HCT116 (cell line): ENCODE measurements at regions not wholly inside any gene's neighbourhood (a gene's known extent, or its start where the extent isn't known, plus 50 kb on each side); places are given as distances from the start of the nearest gene placed in this dataset.

Experiments used
- ATAC-seq: fragments of 200-7000 bp; cut with Tn5 transposase; 2 replicates; pipeline ENCODE4 v1.9.1; 2020; ENCODE audit warnings: mild to moderate bottlenecking, moderate library complexity
- BruUV-seq: library from RNA; stranded (reverse); fragments of 400-500 nt; replicated peaks from 2 replicates; lab custom pipeline; 2021; lab: Mats Ljungman, UMichigan
- CTCF ChIA-PET: fragments of 300-600 bp; sonication (Branson Sonifier 250); formaldehyde crosslinking; loops from one replicate; lab custom pipeline; 2021; ENCODE audit warnings: antibody characterized with exemption; lab: Charles Lee
- POLR2A ChIA-PET: fragments of 300-600, 350-600 bp; sonication (Branson Sonifier 250); formaldehyde crosslinking; loops from one replicate; lab custom pipeline; 2021; ENCODE audit warnings: antibody characterized with exemption; lab: Charles Lee
- RAD21 ChIA-PET, 2 experiments: fragments of 300-600 bp; sonication (Branson Sonifier 250); formaldehyde crosslinking; loops; one replicate each; lab custom pipeline; 2023; ENCODE audit warnings: low total read pairs in 2 of 2; ENCODE audit not compliant: uncharacterized antibody in 2 of 2, unreplicated experiment in 2 of 2, low non-redundant PET in 1 of 2; lab: Charles Lee
- DNase-seq: peaks from one replicate; pipeline ENCODE4 v3.0.0-alpha.2; 2010; ENCODE audit warnings: low read depth, low spot score
- H2AFZ ChIP-seq: fragments of 200-600 bp; shearing (Covaris generic), sonication (generic); 2 replicates; pipeline ENCODE4 v1.6.1; 2017; ENCODE audit warnings: low read depth, mixed run types, mixed read lengths, antibody characterized with exemption, low read length; ENCODE audit not compliant: poor library complexity, severe bottlenecking
- H3K27ac ChIP-seq: 2 replicates; pipeline ENCODE4 v1.5.1; 2012; ENCODE audit warnings: low read depth, low read length
- H3K27me3 ChIP-seq: fragments of 200-600 bp; sonication (generic); 2 replicates; pipeline ENCODE4 v1.6.1; 2016; ENCODE audit warnings: mixed run types, low read length, mixed read lengths; ENCODE audit not compliant: insufficient read depth
- H3K36me3 ChIP-seq, 2 experiments: fragments of 200-500 bp in 1 of 2; fragments of 200-600 bp in 1 of 2; sonication (Bioruptor generic) in 1 of 2; sonication (generic) in 1 of 2; 2 replicates each; pipeline versions ENCODE4 v1.5.1 to v1.6.1; 2014 to 2016; ENCODE audit warnings: low read length in 2 of 2, inconsistent platforms in 1 of 2, mixed read lengths in 1 of 2, mixed run types in 1 of 2; ENCODE audit not compliant: insufficient read depth in 2 of 2, control insufficient read depth in 1 of 2
- H3K4me1 ChIP-seq, 2 experiments: fragments of 200-600 bp in 1 of 2; sonication (generic) in 1 of 2; 2 replicates each; pipeline versions ENCODE4 v1.5.1 to v1.6.1; 2012 to 2017; ENCODE audit warnings: low read length in 2 of 2, inconsistent platforms in 1 of 2, mild to moderate bottlenecking in 1 of 2, mixed read lengths in 1 of 2, mixed run types in 1 of 2, moderate library complexity in 1 of 2; ENCODE audit not compliant: insufficient read depth in 2 of 2, control insufficient read depth in 1 of 2
- H3K4me2 ChIP-seq: fragments of 200-600 bp; sonication (generic); 2 replicates; pipeline ENCODE4 v1.6.1; 2017; ENCODE audit warnings: mixed run types, low read length, mixed read lengths
- H3K4me3 ChIP-seq, 2 experiments: fragments of 200-600 bp in 1 of 2; sonication (generic) in 1 of 2; replicated peaks in 1 of 2; 2 replicates each; pipeline ENCODE4 v1.5.1; 2011 to 2016; ENCODE audit warnings: low read length in 2 of 2, control low read depth in 1 of 2, low read depth in 1 of 2, mild to moderate bottlenecking in 1 of 2, mixed read lengths in 1 of 2, mixed run types in 1 of 2
- H3K79me2 ChIP-seq: fragments of 200-600 bp; sonication (generic); 2 replicates; pipeline ENCODE4 v1.6.1; 2017; ENCODE audit warnings: mild to moderate bottlenecking, mixed run types, low read length, moderate library complexity, mixed read lengths; ENCODE audit not compliant: insufficient read depth
- H3K9ac ChIP-seq: fragments of 200-600 bp; sonication (generic); 2 replicates; pipeline ENCODE4 v1.6.1; 2016; ENCODE audit warnings: low read length, mixed read lengths
- H3K9me2 ChIP-seq: fragments of 200-600 bp; sonication (generic), shearing (Covaris generic); 2 replicates; pipeline ENCODE4 v1.6.1; 2017; ENCODE audit warnings: mixed run types, mild to moderate bottlenecking, moderate library complexity; ENCODE audit not compliant: insufficient read depth
- H3K9me3 ChIP-seq, 2 experiments: fragments of 200-500 bp in 1 of 2; fragments of 200-600 bp in 1 of 2; sonication (Bioruptor generic) in 1 of 2; sonication (generic) in 1 of 2; 2 replicates each; pipeline ENCODE4 v1.6.1; 2014 to 2017; ENCODE audit warnings: low read length in 2 of 2, mixed read lengths in 2 of 2, inconsistent platforms in 1 of 2, low read depth in 1 of 2, mild to moderate bottlenecking in 1 of 2, mixed run types in 1 of 2, moderate library complexity in 1 of 2; ENCODE audit not compliant: control insufficient read depth in 1 of 2, insufficient read depth in 1 of 2
- H4K20me1 ChIP-seq: fragments of 200-600 bp; sonication (generic), shearing (Covaris generic); 2 replicates; pipeline ENCODE4 v1.6.1; 2017; ENCODE audit warnings: mixed run types, mild to moderate bottlenecking, moderate library complexity; ENCODE audit not compliant: insufficient read depth
- ATF3 ChIP-seq: IDR thresholded peaks from 2 replicates; pipeline ENCODE4 v1.6.1; 2012
- CBX3 ChIP-seq: IDR thresholded peaks from 2 replicates; pipeline ENCODE4 v1.6.1; 2012; ENCODE audit warnings: low read depth
- CEBPB ChIP-seq: IDR thresholded peaks from 2 replicates; pipeline ENCODE4 v1.6.1; 2012; ENCODE audit warnings: low read depth
- EGR1 ChIP-seq: IDR thresholded peaks from 2 replicates; pipeline ENCODE4 v1.6.1; 2012; ENCODE audit warnings: low read depth
- EZH2 ChIP-seq: fragments of 200-600 bp; sonication (generic); IDR thresholded peaks from 2 replicates; pipeline ENCODE4 v1.6.1; 2017; ENCODE audit warnings: antibody characterized with exemption, mixed run types
- EZH2phosphoT487 ChIP-seq: fragments of 200-600 bp; IDR thresholded peaks from 2 replicates; pipeline ENCODE4 v1.6.1; 2018; ENCODE audit warnings: antibody characterized with exemption, borderline replicate concordance
- JUND ChIP-seq: IDR thresholded peaks from 2 replicates; pipeline ENCODE4 v1.6.1; 2012
- MAX ChIP-seq: IDR thresholded peaks from 2 replicates; pipeline ENCODE4 v1.6.1; 2012
- POLR2A ChIP-seq: IDR thresholded peaks from 2 replicates; pipeline ENCODE4 v1.7.0; 2011; ENCODE audit warnings: borderline replicate concordance; ENCODE audit not compliant: insufficient read depth, insufficient read length; ENCODE audit errors: extremely low read depth
- POLR2AphosphoS5 ChIP-seq: IDR thresholded peaks from 2 replicates; pipeline ENCODE4 v1.6.1; 2011; ENCODE audit warnings: mild to moderate bottlenecking, low read depth, low read length, moderate library complexity
- RAD21 ChIP-seq: IDR thresholded peaks from 2 replicates; pipeline ENCODE4 v1.6.1; 2012; ENCODE audit warnings: low read depth, mild to moderate bottlenecking
- SIN3A ChIP-seq: IDR thresholded peaks from 2 replicates; pipeline ENCODE4 v1.6.1; 2012; ENCODE audit warnings: low read depth
- SP1 ChIP-seq: IDR thresholded peaks from 2 replicates; pipeline ENCODE4 v1.6.1; 2012; ENCODE audit warnings: low read depth
- SRF ChIP-seq: IDR thresholded peaks from 2 replicates; pipeline ENCODE4 v1.6.1; 2012; ENCODE audit warnings: low read depth
- TCF7L2 ChIP-seq: IDR thresholded peaks from 2 replicates; pipeline ENCODE4 v1.7.0; 2011; ENCODE audit warnings: borderline replicate concordance, inconsistent platforms; ENCODE audit not compliant: insufficient read depth, insufficient read length; ENCODE audit errors: extremely low read depth
- ZFX ChIP-seq: fragments of 450-650 bp; IDR thresholded peaks from 2 replicates; pipeline ENCODE4 v1.6.1; 2017
- ZNF274 ChIP-seq: fragments of 200-500 bp; sonication (Bioruptor generic); IDR thresholded peaks from 2 replicates; pipeline ENCODE4 v1.6.1; 2014; ENCODE audit warnings: mild to moderate bottlenecking, low read depth, low read length, inconsistent platforms
- intact Hi-C: fragments of 100-400 bp; cut with micrococcal nuclease; formaldehyde crosslinking; loops from 2 replicates; pipeline ENCODE4 v1.10.0; 2022

GRCh38 chr7:68043546-68043945, 1046.9 kb downstream of the TYW1 start:
- RAD21 ChIA-PET = no interaction called here
- POLR2A ChIA-PET = no interaction called here
- Histone ChIP-seq H3K36me3 (no peaks in the 10 kb centered on the region), H2AFZ (no peak overlapping the region), H3K27ac (no peak overlapping the region), H3K4me3 (no peak overlapping the region), H4K20me1 (no peaks in the 10 kb centered on the region), H3K9me3 (peaks cover 0 to 18% of the 10 kb centered on the region in 2 experiments; a peak in 2 of 4 replicates)
- no peak for TF ChIP-seq MAX
- TF ChIP-seq TCF7L2 = no peak
- TF ChIP-seq EGR1 = no peak
- no peak for TF ChIP-seq CEBPB
- no peak for TF ChIP-seq SP1
- no peak for TF ChIP-seq POLR2AphosphoS5
- no peak for TF ChIP-seq RAD21
- TF ChIP-seq EZH2 = no peak
- no peak for TF ChIP-seq SRF
- TF ChIP-seq CBX3 = no peak
- TF ChIP-seq EZH2phosphoT487 = no peak
- no peak for TF ChIP-seq SIN3A
- TF ChIP-seq ZNF274 = no peak
- no peak for TF ChIP-seq ZFX
- no peak for TF ChIP-seq ATF3
- TF ChIP-seq POLR2A = no peak
- TF ChIP-seq JUND = no peak
- TF ChIP-seq, all 23 proteins: peak for 0
- DNase-seq (no peak), ATAC-seq (no peak)
- Histone ChIP-seq H3K79me2 (no peaks in the 10 kb centered on the region), H3K9me2 (no peaks in the 10 kb centered on the region), H3K9ac (no peak overlapping the region), H3K4me2 (no peak overlapping the region), H3K4me1 (no peaks in the 10 kb centered on the region), H3K27me3 (no peaks in the 10 kb centered on the region)
- intact Hi-C loops = no loop called here
- CTCF ChIA-PET = no interaction called here
- BruUV-seq = no TSS peak
